ENCODE measurements at regions not wholly inside any gene's neighbourhood (a gene's known extent, or its start where the extent isn't known, plus 50 kb on each side); places are given as distances from the start of the nearest gene placed in this dataset.

GRCh38 chr4:98779088-98779487, 120.7 kb upstream of the TSPAN5 start:
- no peak overlapping the region for H3K27ac ChIP-seq
- peak; percentile 9 for DNase-seq
- in situ Hi-C loops (cut with HindIII; ENCODE audit: low pct_ligation_motif_present, low sequenced_read_pairs), result no loop called here

GRCh38 chr4:98778206-98778605, 119.8 kb upstream of the TSPAN5 start:
- no peak overlapping the region for H3K4me3 ChIP-seq (ENCODE audit: low read depth, low read length)
- no peaks in the 10 kb centered on the region for H3K27me3 ChIP-seq (replicated peaks)
- in situ Hi-C loops (cut with HindIII; ENCODE audit: low pct_ligation_motif_present, low sequenced_read_pairs), result no loop called here
- DNase-seq, result peak; percentile 88
- TF ChIP-seq, protein P1, sequence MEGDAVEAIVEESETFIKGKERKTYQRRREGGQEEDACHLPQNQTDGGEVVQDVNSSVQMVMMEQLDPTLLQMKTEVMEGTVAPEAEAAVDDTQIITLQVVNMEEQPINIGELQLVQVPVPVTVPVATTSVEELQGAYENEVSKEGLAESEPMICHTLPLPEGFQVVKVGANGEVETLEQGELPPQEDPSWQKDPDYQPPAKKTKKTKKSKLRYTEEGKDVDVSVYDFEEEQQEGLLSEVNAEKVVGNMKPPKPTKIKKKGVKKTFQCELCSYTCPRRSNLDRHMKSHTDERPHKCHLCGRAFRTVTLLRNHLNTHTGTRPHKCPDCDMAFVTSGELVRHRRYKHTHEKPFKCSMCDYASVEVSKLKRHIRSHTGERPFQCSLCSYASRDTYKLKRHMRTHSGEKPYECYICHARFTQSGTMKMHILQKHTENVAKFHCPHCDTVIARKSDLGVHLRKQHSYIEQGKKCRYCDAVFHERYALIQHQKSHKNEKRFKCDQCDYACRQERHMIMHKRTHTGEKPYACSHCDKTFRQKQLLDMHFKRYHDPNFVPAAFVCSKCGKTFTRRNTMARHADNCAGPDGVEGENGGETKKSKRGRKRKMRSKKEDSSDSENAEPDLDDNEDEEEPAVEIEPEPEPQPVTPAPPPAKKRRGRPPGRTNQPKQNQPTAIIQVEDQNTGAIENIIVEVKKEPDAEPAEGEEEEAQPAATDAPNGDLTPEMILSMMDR (IDR thresholded peaks at IDR 0.05; ENCODE audit: low read depth, low read length, missing control alignments), result no peak
- H3K27ac ChIP-seq, result peak overlapping the region; percentile 10
- no peaks in the 10 kb centered on the region for H3K36me3 ChIP-seq (replicated peaks)

More at GRCh38 chr4:98779088-98779487, 120.7 kb upstream of the TSPAN5 start:
- TF ChIP-seq, protein P1 (IDR thresholded peaks at IDR 0.05; ENCODE audit: low read depth, low read length, missing control alignments), result no peak
- Histone ChIP-seq H3K36me3 (replicated peaks) (no peaks in the 10 kb centered on the region), H3K4me3 (ENCODE audit: low read depth, low read length) (no peak overlapping the region), H3K27me3 (replicated peaks) (no peaks in the 10 kb centered on the region)

DNA sequence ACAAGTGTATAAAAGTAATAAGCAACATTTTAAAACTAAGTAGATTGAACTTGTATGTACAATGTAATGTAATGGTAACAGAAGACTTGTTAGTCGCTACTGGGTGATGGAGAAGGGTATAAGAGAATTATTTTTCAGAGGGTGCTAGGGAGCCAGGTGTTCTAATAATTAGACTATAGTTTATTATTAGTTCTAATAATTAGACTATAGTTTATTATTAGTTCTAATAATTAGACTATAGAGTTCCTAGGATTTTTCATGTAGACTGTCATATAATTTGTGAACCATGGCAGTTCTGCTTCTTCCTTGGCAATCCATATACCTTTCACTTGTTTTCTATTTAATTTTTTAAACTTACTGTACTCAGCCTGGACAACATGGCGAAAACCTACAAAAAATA, 117.3 kb upstream of the TSPAN5 start:
- Histone ChIP-seq H3K27me3 (replicated peaks) (no peaks in the 10 kb centered on the region), H3K36me3 (replicated peaks) (no peaks in the 10 kb centered on the region), H3K27ac (no peak overlapping the region), H3K4me3 (ENCODE audit: low read depth, low read length) (no peak overlapping the region)
- in situ Hi-C loops (cut with HindIII; ENCODE audit: low pct_ligation_motif_present, low sequenced_read_pairs), result no loop called here
- TF ChIP-seq, protein P1 (IDR thresholded peaks at IDR 0.05; ENCODE audit: low read depth, low read length, missing control alignments), result no peak
- DNase-seq, result no peak

GRCh38 chr4:98773638-98774037, 115.2 kb upstream of the TSPAN5 start:
- no peak for DNase-seq
- H3K36me3 ChIP-seq (replicated peaks), result no peaks in the 10 kb centered on the region
- no peak overlapping the region for H3K4me3 ChIP-seq (ENCODE audit: low read depth, low read length)
- TF ChIP-seq, protein P1 (IDR thresholded peaks at IDR 0.05; ENCODE audit: low read depth, low read length, missing control alignments), result no peak
- in situ Hi-C loops (cut with HindIII; ENCODE audit: low pct_ligation_motif_present, low sequenced_read_pairs), result no loop called here
- H3K27ac ChIP-seq, result no peak overlapping the region
- H3K27me3 ChIP-seq (replicated peaks), result no peaks in the 10 kb centered on the region

GRCh38 chr4:98771959-98772632, 113.7 kb upstream of the TSPAN5 start:
- DNase-seq, result no peak
- Histone ChIP-seq H3K36me3 (replicated peaks) (no peaks in the 10 kb centered on the region), H3K4me3 (ENCODE audit: low read depth, low read length) (no peak overlapping the region), H3K27ac (no peak overlapping the region), H3K27me3 (replicated peaks) (no peaks in the 10 kb centered on the region)
- in situ Hi-C loops (cut with HindIII; ENCODE audit: low pct_ligation_motif_present, low sequenced_read_pairs), result no loop called here
- TF ChIP-seq, protein P1 (IDR thresholded peaks at IDR 0.05; ENCODE audit: low read depth, low read length, missing control alignments), result no peak

- TF ChIP-seq, protein P1 (IDR thresholded peaks at IDR 0.05; ENCODE audit: low read depth, low read length, missing control alignments), result no peak
- Histone ChIP-seq H3K36me3 (replicated peaks) (no peaks in the 10 kb centered on the region), H3K27me3 (replicated peaks) (no peaks in the 10 kb centered on the region), H3K27ac (no peak overlapping the region), H3K4me3 (ENCODE audit: low read depth, low read length) (no peak overlapping the region)
- in situ Hi-C loops (cut with HindIII; ENCODE audit: low pct_ligation_motif_present, low sequenced_read_pairs), result no loop called here
- DNase-seq, result no peak
Measured at GRCh38 chr4:98765771-98766170, 107.4 kb upstream of the TSPAN5 start.
